Fibroblast of mammary gland (primary cell): ENCODE measurements at regions not wholly inside any gene's neighbourhood (a gene's known extent, or its start where the extent isn't known, plus 50 kb on each side); places are given as distances from the start of the nearest gene placed in this dataset.

Source experiments
- DNase-seq: peaks from one replicate; pipeline ENCODE4 v3.0.0-alpha.2; 2010; ENCODE audit warnings: low read depth
- H3K4me3 ChIP-seq: 2 replicates; pipeline ENCODE4 v1.5.1; 2011; ENCODE audit warnings: low read depth, mild to moderate bottlenecking, low read length, moderate library complexity; ENCODE audit not compliant: control insufficient read depth
- CTCF ChIP-seq: conservative IDR thresholded peaks from 2 replicates; pipeline ENCODE4 v1.5.1; 2011; ENCODE audit warnings: low read depth, low read length, inconsistent platforms; ENCODE audit not compliant: control insufficient read depth, insufficient read depth

- no peak for DNase-seq
- TF ChIP-seq CTCF, result no peak
- no peak overlapping the region for H3K4me3 ChIP-seq
Measured at GRCh38 chr16:17853958-17854357, 383.2 kb upstream of the XYLT1 start.

GRCh38 chr16:17852977-17853702, 382.4 kb upstream of the XYLT1 start:
- no peak for TF ChIP-seq CTCF
- DNase-seq, result no peak
- no peak overlapping the region for H3K4me3 ChIP-seq

GRCh38 chr16:17850581-17851250, 380.0 kb upstream of the XYLT1 start:
- no peak overlapping the region for H3K4me3 ChIP-seq
- DNase-seq, result no peak
- no peak for TF ChIP-seq CTCF

- no peak overlapping the region for H3K4me3 ChIP-seq
- no peak for DNase-seq
- TF ChIP-seq CTCF, result no peak
Measured at GRCh38 chr16:17847234-17847795, 376.6 kb upstream of the XYLT1 start.

- TF ChIP-seq CTCF, result no peak
- no peak overlapping the region for H3K4me3 ChIP-seq
Measured at GRCh38 chr16:17846030-17846429, 375.3 kb upstream of the XYLT1 start.

GRCh38 chr16:17845031-17845430, 374.3 kb upstream of the XYLT1 start:
- no peak overlapping the region for H3K4me3 ChIP-seq
- DNase-seq, result no peak
- no peak for TF ChIP-seq CTCF

More at GRCh38 chr16:17846030-17846429, 375.3 kb upstream of the XYLT1 start:
- DNase-seq, result no peak
